HG03039 (cell line): ENCODE measurements at regions not wholly inside any gene's neighbourhood (a gene's known extent, or its start where the extent isn't known, plus 50 kb on each side); places are given as distances from the start of the nearest gene placed in this dataset.

ENCODE experiments used
- ATAC-seq: cut with Tn5 transposase; IDR thresholded peaks from one replicate; pipeline ENCODE4 v1.9.1; 2021; ENCODE audit warnings: mild to moderate bottlenecking, moderate library complexity; ENCODE audit not compliant: unreplicated experiment

- ATAC-seq: no peak
Observed at GRCh38 chr14:81946375-81946774, 412.7 kb upstream of the SEL1L start.

GRCh38 chr14:81946834-81947798 is 413.5 kb upstream of the SEL1L start:
- ATAC-seq: no peak

- no peak for ATAC-seq
Observed at GRCh38 chr14:81952917-81953316, 419.3 kb upstream of the SEL1L start.

- ATAC-seq: no peak
Observed at GRCh38 chr14:81953419-81953818, 419.8 kb upstream of the SEL1L start.

GRCh38 chr14:81955123-81955522 is 421.5 kb upstream of the SEL1L start:
- no peak for ATAC-seq

- ATAC-seq: no peak
Observed at GRCh38 chr14:81960781-81961180, 427.1 kb upstream of the SEL1L start.

- no peak for ATAC-seq
Observed at GRCh38 chr14:81963846-81964245, 430.2 kb upstream of the SEL1L start.

- ATAC-seq: no peak
Observed at GRCh38 chr14:81970307-81970706, 436.7 kb upstream of the SEL1L start.

- ATAC-seq: no peak
Observed at GRCh38 chr14:81971911-81972310, 438.3 kb upstream of the SEL1L start.

- ATAC-seq: no peak
Observed at GRCh38 chr14:81972601-81973000, 438.9 kb upstream of the SEL1L start.

GRCh38 chr14:81974543-81974942 is 440.9 kb upstream of the SEL1L start:
- ATAC-seq: no peak

GRCh38 chr14:81980601-81981306 is 447.1 kb upstream of the SEL1L start:
- ATAC-seq: no peak

- ATAC-seq: no peak
Observed at GRCh38 chr14:81981307-81981675, 447.6 kb upstream of the SEL1L start.

- ATAC-seq: no peak
Observed at GRCh38 chr14:81982046-81982445, 448.4 kb upstream of the SEL1L start.

- ATAC-seq: no peak
Observed at GRCh38 chr14:81986005-81986404, 452.4 kb upstream of the SEL1L start.

GRCh38 chr14:81989211-81989610 is 455.6 kb upstream of the SEL1L start:
- no peak for ATAC-seq

- no peak for ATAC-seq
Observed at GRCh38 chr14:81990312-81990761, 456.7 kb upstream of the SEL1L start.

GRCh38 chr14:81991998-81992397 is 458.3 kb upstream of the SEL1L start:
- ATAC-seq: no peak

GRCh38 chr14:81993432-81993831 is 459.8 kb upstream of the SEL1L start:
- no peak for ATAC-seq

- ATAC-seq: no peak
Observed at GRCh38 chr14:82003426-82003825, 469.8 kb upstream of the SEL1L start.

- no peak for ATAC-seq
Observed at GRCh38 chr14:82009076-82009475, 475.4 kb upstream of the SEL1L start.

GRCh38 chr14:82009993-82010392 is 476.3 kb upstream of the SEL1L start:
- ATAC-seq: no peak
